ENCODE measurements at regions not wholly inside any gene's neighbourhood (a gene's known extent, or its start where the extent isn't known, plus 50 kb on each side); places are given as distances from the start of the nearest gene placed in this dataset.

- H3K4me2 ChIP-seq (ENCODE audit: low read length), result no peak overlapping the region
- H3K9me2 ChIP-seq (ENCODE audit: insufficient read depth, low read length), result no peaks in the 10 kb centered on the region
- no peak overlapping the region for H3K27ac ChIP-seq (ENCODE audit: low read length)
- no peaks in the 10 kb centered on the region for H4K20me1 ChIP-seq (ENCODE audit: insufficient read depth)
- no peak overlapping the region for H2AFZ ChIP-seq (ENCODE audit: low read depth, low read length)
- H3K4me3 ChIP-seq (ENCODE audit: low read length), result no peak overlapping the region
- no peaks in the 10 kb centered on the region for H3K36me3 ChIP-seq (ENCODE audit: insufficient read depth, low read length)
- TF ChIP-seq REST (IDR thresholded peaks at IDR 0.05; ENCODE audit: borderline replicate concordance), result no peak
- no peak for TF ChIP-seq RAD21 (conservative IDR thresholded peaks at IDR 0.05)
- TF ChIP-seq EP300 (conservative IDR thresholded peaks at IDR 0.05; ENCODE audit: poor library complexity, severe bottlenecking), result no peak
- TF ChIP-seq POLR2AphosphoS5 (IDR thresholded peaks at IDR 0.05), result no peak
- TF ChIP-seq SMC3 (conservative IDR thresholded peaks at IDR 0.05; ENCODE audit: poor library complexity), result no peak
- TF ChIP-seq MXI1 (conservative IDR thresholded peaks at IDR 0.05; ENCODE audit: poor library complexity, severe bottlenecking), result no peak
- TF ChIP-seq EZH2 (IDR thresholded peaks at IDR 0.05; ENCODE audit: borderline replicate concordance, insufficient read depth, low read length, poor library complexity, severe bottlenecking), result no peak
- TF ChIP-seq, protein P1, sequence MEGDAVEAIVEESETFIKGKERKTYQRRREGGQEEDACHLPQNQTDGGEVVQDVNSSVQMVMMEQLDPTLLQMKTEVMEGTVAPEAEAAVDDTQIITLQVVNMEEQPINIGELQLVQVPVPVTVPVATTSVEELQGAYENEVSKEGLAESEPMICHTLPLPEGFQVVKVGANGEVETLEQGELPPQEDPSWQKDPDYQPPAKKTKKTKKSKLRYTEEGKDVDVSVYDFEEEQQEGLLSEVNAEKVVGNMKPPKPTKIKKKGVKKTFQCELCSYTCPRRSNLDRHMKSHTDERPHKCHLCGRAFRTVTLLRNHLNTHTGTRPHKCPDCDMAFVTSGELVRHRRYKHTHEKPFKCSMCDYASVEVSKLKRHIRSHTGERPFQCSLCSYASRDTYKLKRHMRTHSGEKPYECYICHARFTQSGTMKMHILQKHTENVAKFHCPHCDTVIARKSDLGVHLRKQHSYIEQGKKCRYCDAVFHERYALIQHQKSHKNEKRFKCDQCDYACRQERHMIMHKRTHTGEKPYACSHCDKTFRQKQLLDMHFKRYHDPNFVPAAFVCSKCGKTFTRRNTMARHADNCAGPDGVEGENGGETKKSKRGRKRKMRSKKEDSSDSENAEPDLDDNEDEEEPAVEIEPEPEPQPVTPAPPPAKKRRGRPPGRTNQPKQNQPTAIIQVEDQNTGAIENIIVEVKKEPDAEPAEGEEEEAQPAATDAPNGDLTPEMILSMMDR (IDR thresholded peaks at IDR 0.05; ENCODE audit: poor library complexity, severe bottlenecking), result no peak
- no peak for TF ChIP-seq TAF1 (IDR thresholded peaks at IDR 0.05; ENCODE audit: low read depth)
- H3K79me2 ChIP-seq (replicated peaks; ENCODE audit: insufficient read depth, low read length), result no peaks in the 10 kb centered on the region
- no peaks in the 10 kb centered on the region for H3F3A ChIP-seq (ENCODE audit: insufficient read depth, low read length, poor library complexity, severe bottlenecking)
- H3K9me3 ChIP-seq (ENCODE audit: low read length), result no peaks in the 10 kb centered on the region
- no peak overlapping the region for H3K9ac ChIP-seq (ENCODE audit: low read length)
- H3K27me3 ChIP-seq (ENCODE audit: insufficient read depth, low read depth, low read length), result no peaks in the 10 kb centered on the region
These were observed 256.8 kb downstream of the C12orf50 start for GRCh38 chr12:87772401-87772800.

- H2AFZ ChIP-seq (ENCODE audit: low read depth, low read length), result no peak overlapping the region
These were observed 260.5 kb downstream of the C12orf50 start for GRCh38 chr12:87768501-87769287.

More at GRCh38 chr12:87768501-87769287, 260.5 kb downstream of the C12orf50 start:
- Histone ChIP-seq H3K79me2 (replicated peaks; ENCODE audit: insufficient read depth, low read length) (no peaks in the 10 kb centered on the region), H3K4me2 (ENCODE audit: low read length) (no peak overlapping the region), H3K9ac (ENCODE audit: low read length) (no peak overlapping the region), H3K4me3 (ENCODE audit: low read length) (no peak overlapping the region), H3F3A (ENCODE audit: insufficient read depth, low read length, poor library complexity, severe bottlenecking) (no peaks in the 10 kb centered on the region), H3K36me3 (ENCODE audit: insufficient read depth, low read length) (no peaks in the 10 kb centered on the region), H3K9me2 (ENCODE audit: insufficient read depth, low read length) (no peaks in the 10 kb centered on the region), H3K27me3 (ENCODE audit: insufficient read depth, low read depth, low read length) (no peaks in the 10 kb centered on the region), H3K27ac (ENCODE audit: low read length) (no peak overlapping the region), H3K9me3 (ENCODE audit: low read length) (no peaks in the 10 kb centered on the region), H4K20me1 (ENCODE audit: insufficient read depth) (no peaks in the 10 kb centered on the region)
- TF ChIP-seq EP300 (conservative IDR thresholded peaks at IDR 0.05; ENCODE audit: poor library complexity, severe bottlenecking) (no peak), REST (IDR thresholded peaks at IDR 0.05; ENCODE audit: borderline replicate concordance) (no peak), SMC3 (conservative IDR thresholded peaks at IDR 0.05; ENCODE audit: poor library complexity) (no peak), TAF1 (IDR thresholded peaks at IDR 0.05; ENCODE audit: low read depth) (no peak), RAD21 (conservative IDR thresholded peaks at IDR 0.05) (no peak), POLR2AphosphoS5 (IDR thresholded peaks at IDR 0.05) (no peak), EZH2 (IDR thresholded peaks at IDR 0.05; ENCODE audit: borderline replicate concordance, insufficient read depth, low read length, poor library complexity, severe bottlenecking) (no peak), MXI1 (conservative IDR thresholded peaks at IDR 0.05; ENCODE audit: poor library complexity, severe bottlenecking) (no peak)
- TF ChIP-seq, protein P1 (IDR thresholded peaks at IDR 0.05; ENCODE audit: poor library complexity, severe bottlenecking), result no peak

Measured in neural cell (in vitro differentiated cells).